WTC11 (cell line): ENCODE measurements at regions not wholly inside any gene's neighbourhood (a gene's known extent, or its start where the extent isn't known, plus 50 kb on each side); places are given as distances from the start of the nearest gene placed in this dataset.

Experiments
- KAT7 ChIP-seq: sonication (generic); formaldehyde crosslinking; IDR thresholded peaks from 2 replicates; pipeline ENCODE4 v1.8.1; 2023; ENCODE audit warnings: missing genetic modification reagents, mild to moderate bottlenecking, borderline replicate concordance
- NR2C2 ChIP-seq: sonication (generic); formaldehyde crosslinking; IDR thresholded peaks from 2 replicates; pipeline ENCODE4 v1.8.0; 2022; ENCODE audit warnings: mild to moderate bottlenecking, missing genetic modification reagents
- SP1 ChIP-seq: sonication (generic); formaldehyde crosslinking; conservative IDR thresholded peaks from 2 replicates; pipeline ENCODE4 v1.8.1; 2022; ENCODE audit warnings: missing genetic modification reagents
- TEAD4 ChIP-seq: sonication (generic); formaldehyde crosslinking; IDR thresholded peaks from 2 replicates; pipeline ENCODE4 v1.8.0; 2022; ENCODE audit warnings: mild to moderate bottlenecking, missing genetic modification reagents
- ZNF121 ChIP-seq: sonication (generic); formaldehyde crosslinking; IDR thresholded peaks from 2 replicates; pipeline ENCODE4 v1.8.0; 2023; ENCODE audit warnings: missing genetic modification reagents
- TF ChIP-seq, protein P1 (sequence below): sonication (generic); formaldehyde crosslinking; IDR thresholded peaks from 2 replicates; pipeline ENCODE4 v1.8.1; 2022; ENCODE audit warnings: mild to moderate bottlenecking, moderate library complexity, missing genetic modification reagents
- TF ChIP-seq, protein P2 (sequence below): fragments of 200-600 bp; IDR thresholded peaks from 2 replicates; pipeline ENCODE4 v1.8.0; 2022; ENCODE audit warnings: antibody characterized with exemption
- TF ChIP-seq, protein P3 (sequence below): sonication (generic); formaldehyde crosslinking; IDR thresholded peaks from 2 replicates; pipeline ENCODE4 v1.8.0; 2022; ENCODE audit warnings: missing genetic modification reagents
- TF ChIP-seq, protein P4 (sequence below): sonication (generic); formaldehyde crosslinking; IDR thresholded peaks from 2 replicates; pipeline ENCODE4 v1.8.0; 2022; ENCODE audit warnings: mild to moderate bottlenecking, missing genetic modification reagents
- TF ChIP-seq, protein P5 (sequence below): fragments of 250-450 bp; sonication (Bioruptor Pico); IDR thresholded peaks from 2 replicates; pipeline ENCODE4 v1.9.0; 2021; ENCODE audit warnings: mild to moderate bottlenecking

DNA sequence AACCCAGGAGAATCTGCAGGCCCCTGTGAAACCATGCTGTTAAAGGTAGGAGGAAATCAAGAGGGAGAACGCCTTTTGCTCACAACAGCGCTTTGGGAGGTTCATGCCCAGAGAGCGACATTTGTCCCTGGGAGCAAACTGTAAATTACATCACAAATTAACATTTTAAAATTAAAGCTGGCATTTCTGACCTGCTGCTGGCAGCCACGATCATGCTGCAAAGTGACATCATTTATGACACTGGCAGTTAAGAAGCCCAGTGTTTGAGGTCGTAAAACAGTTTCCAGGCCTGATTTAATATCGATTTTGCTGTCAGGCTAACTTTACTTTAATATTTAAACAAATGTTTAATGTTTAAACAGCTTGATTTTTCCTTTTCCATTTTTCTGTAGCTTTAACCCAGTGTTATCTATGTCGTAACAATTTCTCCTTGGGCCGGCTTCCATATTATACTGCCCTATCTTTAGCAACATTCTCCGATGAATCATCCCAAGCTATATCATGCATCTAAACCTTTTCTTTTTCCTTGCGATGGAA lies 86.5 kb upstream of the NPVF start:
- TF ChIP-seq, protein P1, sequence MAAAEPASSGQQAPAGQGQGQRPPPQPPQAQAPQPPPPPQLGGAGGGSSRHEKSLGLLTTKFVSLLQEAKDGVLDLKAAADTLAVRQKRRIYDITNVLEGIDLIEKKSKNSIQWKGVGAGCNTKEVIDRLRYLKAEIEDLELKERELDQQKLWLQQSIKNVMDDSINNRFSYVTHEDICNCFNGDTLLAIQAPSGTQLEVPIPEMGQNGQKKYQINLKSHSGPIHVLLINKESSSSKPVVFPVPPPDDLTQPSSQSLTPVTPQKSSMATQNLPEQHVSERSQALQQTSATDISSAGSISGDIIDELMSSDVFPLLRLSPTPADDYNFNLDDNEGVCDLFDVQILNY, result no peak
- TF ChIP-seq ZNF121, result no peak
- TF ChIP-seq, protein P2, sequence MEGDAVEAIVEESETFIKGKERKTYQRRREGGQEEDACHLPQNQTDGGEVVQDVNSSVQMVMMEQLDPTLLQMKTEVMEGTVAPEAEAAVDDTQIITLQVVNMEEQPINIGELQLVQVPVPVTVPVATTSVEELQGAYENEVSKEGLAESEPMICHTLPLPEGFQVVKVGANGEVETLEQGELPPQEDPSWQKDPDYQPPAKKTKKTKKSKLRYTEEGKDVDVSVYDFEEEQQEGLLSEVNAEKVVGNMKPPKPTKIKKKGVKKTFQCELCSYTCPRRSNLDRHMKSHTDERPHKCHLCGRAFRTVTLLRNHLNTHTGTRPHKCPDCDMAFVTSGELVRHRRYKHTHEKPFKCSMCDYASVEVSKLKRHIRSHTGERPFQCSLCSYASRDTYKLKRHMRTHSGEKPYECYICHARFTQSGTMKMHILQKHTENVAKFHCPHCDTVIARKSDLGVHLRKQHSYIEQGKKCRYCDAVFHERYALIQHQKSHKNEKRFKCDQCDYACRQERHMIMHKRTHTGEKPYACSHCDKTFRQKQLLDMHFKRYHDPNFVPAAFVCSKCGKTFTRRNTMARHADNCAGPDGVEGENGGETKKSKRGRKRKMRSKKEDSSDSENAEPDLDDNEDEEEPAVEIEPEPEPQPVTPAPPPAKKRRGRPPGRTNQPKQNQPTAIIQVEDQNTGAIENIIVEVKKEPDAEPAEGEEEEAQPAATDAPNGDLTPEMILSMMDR, result no peak
- TF ChIP-seq, protein P3, sequence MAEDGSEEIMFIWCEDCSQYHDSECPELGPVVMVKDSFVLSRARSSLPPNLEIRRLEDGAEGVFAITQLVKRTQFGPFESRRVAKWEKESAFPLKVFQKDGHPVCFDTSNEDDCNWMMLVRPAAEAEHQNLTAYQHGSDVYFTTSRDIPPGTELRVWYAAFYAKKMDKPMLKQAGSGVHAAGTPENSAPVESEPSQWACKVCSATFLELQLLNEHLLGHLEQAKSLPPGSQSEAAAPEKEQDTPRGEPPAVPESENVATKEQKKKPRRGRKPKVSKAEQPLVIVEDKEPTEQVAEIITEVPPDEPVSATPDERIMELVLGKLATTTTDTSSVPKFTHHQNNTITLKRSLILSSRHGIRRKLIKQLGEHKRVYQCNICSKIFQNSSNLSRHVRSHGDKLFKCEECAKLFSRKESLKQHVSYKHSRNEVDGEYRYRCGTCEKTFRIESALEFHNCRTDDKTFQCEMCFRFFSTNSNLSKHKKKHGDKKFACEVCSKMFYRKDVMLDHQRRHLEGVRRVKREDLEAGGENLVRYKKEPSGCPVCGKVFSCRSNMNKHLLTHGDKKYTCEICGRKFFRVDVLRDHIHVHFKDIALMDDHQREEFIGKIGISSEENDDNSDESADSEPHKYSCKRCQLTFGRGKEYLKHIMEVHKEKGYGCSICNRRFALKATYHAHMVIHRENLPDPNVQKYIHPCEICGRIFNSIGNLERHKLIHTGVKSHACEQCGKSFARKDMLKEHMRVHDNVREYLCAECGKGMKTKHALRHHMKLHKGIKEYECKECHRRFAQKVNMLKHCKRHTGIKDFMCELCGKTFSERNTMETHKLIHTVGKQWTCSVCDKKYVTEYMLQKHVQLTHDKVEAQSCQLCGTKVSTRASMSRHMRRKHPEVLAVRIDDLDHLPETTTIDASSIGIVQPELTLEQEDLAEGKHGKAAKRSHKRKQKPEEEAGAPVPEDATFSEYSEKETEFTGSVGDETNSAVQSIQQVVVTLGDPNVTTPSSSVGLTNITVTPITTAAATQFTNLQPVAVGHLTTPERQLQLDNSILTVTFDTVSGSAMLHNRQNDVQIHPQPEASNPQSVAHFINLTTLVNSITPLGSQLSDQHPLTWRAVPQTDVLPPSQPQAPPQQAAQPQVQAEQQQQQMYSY, result no peak
- TF ChIP-seq TEAD4 (CRISPR knock-in tag), result no peak
- TF ChIP-seq KAT7, result no peak
- TF ChIP-seq, protein P4, sequence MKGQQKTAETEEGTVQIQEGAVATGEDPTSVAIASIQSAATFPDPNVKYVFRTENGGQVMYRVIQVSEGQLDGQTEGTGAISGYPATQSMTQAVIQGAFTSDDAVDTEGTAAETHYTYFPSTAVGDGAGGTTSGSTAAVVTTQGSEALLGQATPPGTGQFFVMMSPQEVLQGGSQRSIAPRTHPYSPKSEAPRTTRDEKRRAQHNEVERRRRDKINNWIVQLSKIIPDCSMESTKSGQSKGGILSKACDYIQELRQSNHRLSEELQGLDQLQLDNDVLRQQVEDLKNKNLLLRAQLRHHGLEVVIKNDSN, result no peak
- TF ChIP-seq, protein P5, sequence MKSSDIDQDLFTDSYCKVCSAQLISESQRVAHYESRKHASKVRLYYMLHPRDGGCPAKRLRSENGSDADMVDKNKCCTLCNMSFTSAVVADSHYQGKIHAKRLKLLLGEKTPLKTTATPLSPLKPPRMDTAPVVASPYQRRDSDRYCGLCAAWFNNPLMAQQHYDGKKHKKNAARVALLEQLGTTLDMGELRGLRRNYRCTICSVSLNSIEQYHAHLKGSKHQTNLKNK (CRISPR knock-in tag), result no peak
- no peak for TF ChIP-seq NR2C2 (CRISPR knock-in tag)
- TF ChIP-seq SP1, result no peak
